Caco-2 (cell line): ENCODE measurements at regions not wholly inside any gene's neighbourhood (a gene's known extent, or its start where the extent isn't known, plus 50 kb on each side); places are given as distances from the start of the nearest gene placed in this dataset.

Experiments
- BruUV-seq: library from RNA; stranded (reverse); fragments of 400-500 nt; replicated peaks from 2 replicates; lab custom pipeline; 2021; lab: Mats Ljungman, UMichigan
- CTCF ChIA-PET: fragments of 300-600 bp; sonication (Branson Sonifier 250); formaldehyde crosslinking; loops from one replicate; lab custom pipeline; 2022; ENCODE audit warnings: antibody characterized with exemption; lab: Charles Lee
- POLR2A ChIA-PET: fragments of 300-600 bp; sonication (Branson Sonifier 250); formaldehyde crosslinking; loops from one replicate; lab custom pipeline; 2022; ENCODE audit warnings: antibody characterized with exemption; lab: Charles Lee
- DNase-seq, 2 experiments: peaks; one replicate each; pipeline versions ENCODE4 v3.0.0 to v3.0.0-alpha.2; 2020 to 2022
- H3K27me3 ChIP-seq: replicated peaks from 2 replicates; pipeline ENCODE4 v1.6.0; 2011; ENCODE audit warnings: low read length; ENCODE audit not compliant: control insufficient read depth, insufficient read depth
- H3K36me3 ChIP-seq: 2 replicates; pipeline ENCODE4 v1.5.1; 2011; ENCODE audit warnings: low read length; ENCODE audit not compliant: control insufficient read depth, insufficient read depth
- H3K4me1 ChIP-seq: fragments of 250-450 bp; sonication (Bioruptor Pico); 2 replicates; pipeline ENCODE4 v1.5.1; 2020; ENCODE audit warnings: mild to moderate bottlenecking
- H3K4me3 ChIP-seq: 2 replicates; pipeline ENCODE4 v1.5.1; 2011; ENCODE audit warnings: low read depth, mild to moderate bottlenecking, control low read depth, low read length
- H3K9me3 ChIP-seq: fragments of 250-450 bp; sonication (Bioruptor Pico); 2 replicates; pipeline ENCODE4 v1.5.1; 2020; ENCODE audit warnings: mild to moderate bottlenecking, moderate library complexity
- H3K27ac Mint-ChIP-seq: one replicate; pipeline ENCODE4 v1.8.0; 2022; ENCODE audit warnings: mixed read lengths; ENCODE audit not compliant: unreplicated experiment
- H3K27me3 Mint-ChIP-seq: one replicate; pipeline ENCODE4 v1.8.0; 2022; ENCODE audit warnings: mixed read lengths; ENCODE audit not compliant: insufficient read depth, unreplicated experiment
- H3K36me3 Mint-ChIP-seq: one replicate; pipeline ENCODE4 v1.8.0; 2022; ENCODE audit warnings: mild to moderate bottlenecking, mixed read lengths; ENCODE audit not compliant: insufficient read depth, unreplicated experiment
- H3K4me1 Mint-ChIP-seq: one replicate; pipeline ENCODE4 v1.8.0; 2022; ENCODE audit warnings: low read depth, mixed read lengths; ENCODE audit not compliant: unreplicated experiment
- H3K4me3 Mint-ChIP-seq: one replicate; pipeline ENCODE4 v1.8.0; 2022; ENCODE audit warnings: mild to moderate bottlenecking, moderate library complexity, mixed read lengths; ENCODE audit not compliant: unreplicated experiment
- H3K9me3 Mint-ChIP-seq: one replicate; pipeline ENCODE4 v1.8.0; 2022; ENCODE audit warnings: mixed read lengths; ENCODE audit not compliant: unreplicated experiment
- CTCF ChIP-seq, 2 experiments: fragments of 200-600 bp in 1 of 2; IDR thresholded peaks; 1 replicate in 1 of 2; 2 replicates in 1 of 2; pipeline versions ENCODE4 v1.5.1 to v1.8.0; 2011 to 2022; ENCODE audit warnings: antibody characterized with exemption in 1 of 2, control low read depth in 1 of 2, inconsistent platforms in 1 of 2, low read depth in 1 of 2, low read length in 1 of 2, mild to moderate bottlenecking in 1 of 2, moderate library complexity in 1 of 2; ENCODE audit not compliant: insufficient read depth in 1 of 2, severe bottlenecking in 1 of 2, unreplicated experiment in 1 of 2
- intact Hi-C: fragments of 100-400 bp; cut with micrococcal nuclease; formaldehyde crosslinking; loops from one replicate; pipeline ENCODE4 v1.10.0; 2022; ENCODE audit not compliant: unreplicated experiment

GRCh38 chr12:124205405-124205804 lies 89.5 kb upstream of the RFLNA start:
- Histone ChIP-seq H3K4me1 (no peaks in the 10 kb centered on the region), H3K36me3 (no peaks in the 10 kb centered on the region), H3K27me3 (no peaks in the 10 kb centered on the region), H3K4me3 (no peak overlapping the region), H3K9me3 (peaks cover 15% of the 10 kb centered on the region)
- no peaks in the 10 kb centered on the region for H3K36me3 Mint-ChIP-seq
- no peak overlapping the region for H3K4me3 Mint-ChIP-seq
- CTCF ChIA-PET, result no interaction called here
- BruUV-seq, result no TSS peak
- intact Hi-C loops, result no loop called here
- H3K27me3 Mint-ChIP-seq, result no peaks in the 10 kb centered on the region
- no peaks in the 10 kb centered on the region for H3K4me1 Mint-ChIP-seq
- TF ChIP-seq CTCF (IDR thresholded peaks at IDR 0.05; ENCODE audit: insufficient read depth in 1 of 2, low read depth in 1 of 2, low read length in 1 of 2, severe bottlenecking in 1 of 2, unreplicated experiment in 1 of 2), result no peak
- no peak overlapping the region for H3K27ac Mint-ChIP-seq
- POLR2A ChIA-PET, result no interaction called here
- peaks cover 15% of the 10 kb centered on the region for H3K9me3 Mint-ChIP-seq
- DNase-seq, result no peak

GRCh38 chr12:124207049-124207448 lies 87.8 kb upstream of the RFLNA start:
- H3K4me1 ChIP-seq, result no peaks in the 10 kb centered on the region
- peaks cover 9% of the 10 kb centered on the region for H3K9me3 ChIP-seq
- Mint-ChIP-seq H3K4me1 (no peaks in the 10 kb centered on the region), H3K27me3 (no peaks in the 10 kb centered on the region), H3K27ac (no peak overlapping the region), H3K9me3 (peaks cover 15% of the 10 kb centered on the region), H3K36me3 (no peaks in the 10 kb centered on the region), H3K4me3 (no peak overlapping the region)
- no TSS peak for BruUV-seq
- ChIA-PET CTCF (no interaction called here), POLR2A (no interaction called here)
- H3K36me3 ChIP-seq, result no peaks in the 10 kb centered on the region
- intact Hi-C loops, result no loop called here
- DNase-seq, result no peak
- H3K4me3 ChIP-seq, result no peak overlapping the region
- no peaks in the 10 kb centered on the region for H3K27me3 ChIP-seq
- no peak for TF ChIP-seq CTCF (IDR thresholded peaks at IDR 0.05; ENCODE audit: insufficient read depth in 1 of 2, low read depth in 1 of 2, low read length in 1 of 2, severe bottlenecking in 1 of 2, unreplicated experiment in 1 of 2)

GRCh38 chr12:124207617-124208016 lies 87.3 kb upstream of the RFLNA start:
- CTCF ChIA-PET, result no interaction called here
- POLR2A ChIA-PET, result no interaction called here
- Mint-ChIP-seq H3K9me3 (peaks cover 15% of the 10 kb centered on the region), H3K27me3 (no peaks in the 10 kb centered on the region), H3K27ac (no peak overlapping the region), H3K4me1 (no peaks in the 10 kb centered on the region), H3K36me3 (no peaks in the 10 kb centered on the region), H3K4me3 (no peak overlapping the region)
- Histone ChIP-seq H3K9me3 (peaks cover 9% of the 10 kb centered on the region), H3K4me1 (no peaks in the 10 kb centered on the region), H3K4me3 (no peak overlapping the region), H3K27me3 (no peaks in the 10 kb centered on the region), H3K36me3 (no peaks in the 10 kb centered on the region)
- no TSS peak for BruUV-seq
- intact Hi-C loops, result no loop called here
- no peak for DNase-seq
- TF ChIP-seq CTCF (IDR thresholded peaks at IDR 0.05; ENCODE audit: insufficient read depth in 1 of 2, low read depth in 1 of 2, low read length in 1 of 2, severe bottlenecking in 1 of 2, unreplicated experiment in 1 of 2), result no peak
